HG03175 (cell line): ENCODE measurements at regions not wholly inside any gene's neighbourhood (a gene's known extent, or its start where the extent isn't known, plus 50 kb on each side); places are given as distances from the start of the nearest gene placed in this dataset.

Experiments used
- ATAC-seq: cut with Tn5 transposase; IDR thresholded peaks from one replicate; pipeline ENCODE4 v1.9.1; 2021; ENCODE audit warnings: mild to moderate bottlenecking, moderate library complexity; ENCODE audit not compliant: unreplicated experiment

DNA sequence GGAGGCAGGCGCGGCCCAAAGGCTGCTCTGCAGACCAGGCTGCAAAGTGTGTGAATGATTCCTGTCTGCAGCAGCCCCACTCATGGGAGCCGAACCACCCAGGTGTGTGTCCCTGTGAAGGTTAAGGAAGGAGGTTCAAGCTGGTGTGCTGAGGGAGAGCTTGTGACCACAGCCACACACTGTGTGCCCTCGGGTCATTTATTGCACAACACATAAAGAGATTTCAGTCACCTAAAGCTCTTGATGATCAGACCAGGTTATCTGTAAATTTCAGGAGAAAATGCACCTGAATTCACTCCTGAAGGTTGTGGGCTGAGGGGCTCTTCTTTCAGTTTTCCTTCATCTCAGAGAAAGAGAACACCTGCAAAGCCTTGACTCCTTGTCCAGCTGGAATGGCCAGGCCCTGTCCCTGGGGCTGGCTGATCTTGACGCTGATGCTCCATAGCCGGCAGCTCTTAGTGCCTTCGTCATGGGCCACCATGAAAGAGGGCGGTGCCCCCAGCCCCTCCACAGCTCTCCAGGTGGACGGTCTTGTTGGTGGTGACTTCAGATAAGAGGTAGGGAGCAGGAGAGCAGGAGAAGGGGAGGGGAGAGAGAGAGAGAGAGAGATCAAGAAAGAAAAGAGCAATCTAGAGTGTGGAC is 110.8 kb upstream of the C1QTNF9B start:
- no peak for ATAC-seq

GRCh38 chr13:24008679-24009078 is 111.4 kb upstream of the C1QTNF9B start:
- no peak for ATAC-seq

- no peak for ATAC-seq
These were observed 114.0 kb upstream of the C1QTNF9B start for GRCh38 chr13:24011266-24011665.

GRCh38 chr13:24012648-24013047 is 115.3 kb upstream of the C1QTNF9B start:
- ATAC-seq, result no peak

DNA sequence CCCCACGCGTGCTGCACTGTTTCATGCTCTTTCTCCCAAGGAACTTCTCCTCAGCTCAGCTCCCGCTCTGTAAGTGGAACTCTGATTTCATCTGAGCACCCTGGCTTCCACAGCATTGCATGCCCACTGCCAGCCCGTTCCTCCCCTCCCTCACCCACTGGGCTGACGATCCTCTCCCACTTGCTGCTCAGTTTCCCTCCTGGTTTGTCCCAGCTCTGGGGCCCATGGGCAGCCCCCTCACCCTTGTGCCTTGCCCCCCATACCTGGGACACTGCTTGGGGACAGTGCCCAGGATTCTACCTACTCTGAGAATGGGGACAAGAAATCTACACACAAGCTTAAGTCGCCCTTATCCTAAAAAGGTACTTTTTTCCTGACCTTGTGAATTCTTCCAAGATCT is 115.9 kb upstream of the C1QTNF9B start:
- no peak for ATAC-seq

- ATAC-seq, result no peak
These were observed 118.7 kb upstream of the C1QTNF9B start for GRCh38 chr13:24016046-24016445.

- no peak for ATAC-seq
These were observed 125.3 kb upstream of the C1QTNF9B start for GRCh38 chr13:24022568-24022967.

DNA sequence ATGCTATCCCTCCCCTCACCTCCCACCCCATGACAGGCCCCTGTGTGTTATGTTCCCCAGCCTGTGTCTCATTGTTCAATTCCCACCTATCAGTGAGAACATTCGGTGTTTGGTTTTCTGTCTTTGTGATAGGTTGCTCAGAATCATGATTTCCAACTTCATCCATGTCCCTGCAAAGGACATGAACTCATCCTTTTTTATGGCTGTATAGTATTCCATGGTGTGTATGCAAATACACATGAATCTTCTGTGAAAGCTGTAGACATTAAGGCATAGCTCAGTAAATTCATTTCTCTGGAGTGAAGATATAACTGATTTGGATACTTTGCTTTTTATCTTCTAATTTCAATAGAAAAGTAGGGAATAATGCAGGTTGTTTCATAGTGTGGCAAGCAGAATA is 125.8 kb upstream of the C1QTNF9B start:
- no peak for ATAC-seq

DNA sequence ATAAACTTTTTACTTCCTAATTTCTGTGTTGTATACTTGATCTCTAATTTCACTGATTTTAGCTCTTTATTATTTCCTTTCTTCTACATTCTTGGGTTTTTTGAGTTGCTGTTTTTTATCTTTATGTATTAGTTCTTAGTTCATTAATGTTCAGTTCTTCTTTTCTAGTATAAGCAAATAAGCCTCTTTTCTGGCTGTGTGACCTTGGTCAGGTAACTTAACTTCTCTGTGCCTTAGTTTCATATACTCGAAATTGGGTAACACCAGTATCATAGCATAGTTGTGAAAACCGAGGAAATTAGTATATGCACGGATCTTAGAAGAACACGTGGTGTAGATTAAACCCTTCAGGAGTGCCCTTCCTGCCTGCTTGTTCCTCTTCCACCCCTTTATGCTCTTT is 130.2 kb upstream of the C1QTNF9B start:
- ATAC-seq, result no peak

GRCh38 chr13:24032252-24032651 is 128.3 kb upstream of the SPATA13 start:
- ATAC-seq, result no peak

DNA sequence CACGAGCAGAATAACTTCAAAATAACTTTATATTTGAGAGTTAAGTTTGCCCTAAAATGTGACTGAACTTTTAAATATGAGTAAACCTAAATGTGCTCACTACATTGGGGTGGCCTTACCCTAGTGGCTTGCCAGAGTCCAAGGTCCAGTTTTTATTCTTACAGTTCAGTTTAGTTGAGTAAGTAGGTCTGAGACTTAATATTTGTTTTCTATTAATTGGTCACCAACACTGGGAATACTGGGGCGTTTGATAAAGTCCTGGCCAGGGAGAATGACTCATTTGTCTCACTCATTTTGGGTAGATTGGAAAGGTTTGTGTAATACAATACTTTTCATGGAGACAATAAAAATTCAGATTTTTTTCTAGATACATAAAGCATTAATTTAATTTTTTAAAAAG is 127.8 kb upstream of the SPATA13 start:
- no peak for ATAC-seq

GRCh38 chr13:24033527-24034302 is 126.8 kb upstream of the SPATA13 start:
- no peak for ATAC-seq

- no peak for ATAC-seq
These were observed 125.1 kb upstream of the SPATA13 start for GRCh38 chr13:24035411-24035810.

DNA sequence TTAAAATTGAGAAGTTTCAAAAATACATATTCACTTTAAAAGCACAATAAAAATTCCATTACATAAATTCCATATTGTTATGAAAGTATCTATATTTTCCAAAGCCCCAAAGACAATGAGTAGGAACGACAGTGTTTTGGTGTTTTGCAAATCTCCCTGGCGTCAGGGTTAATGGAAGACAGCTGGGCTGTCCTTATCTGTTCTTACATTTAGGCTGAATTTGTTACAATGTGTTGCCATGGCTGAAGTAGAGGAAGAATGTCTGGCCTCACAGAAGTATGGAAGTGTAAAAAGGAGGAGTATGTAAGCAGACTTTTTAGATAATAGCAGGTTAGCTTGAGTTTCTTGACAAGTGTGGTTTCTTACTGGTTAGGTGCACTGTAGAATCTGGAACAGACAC is 124.4 kb upstream of the SPATA13 start:
- no peak for ATAC-seq

DNA sequence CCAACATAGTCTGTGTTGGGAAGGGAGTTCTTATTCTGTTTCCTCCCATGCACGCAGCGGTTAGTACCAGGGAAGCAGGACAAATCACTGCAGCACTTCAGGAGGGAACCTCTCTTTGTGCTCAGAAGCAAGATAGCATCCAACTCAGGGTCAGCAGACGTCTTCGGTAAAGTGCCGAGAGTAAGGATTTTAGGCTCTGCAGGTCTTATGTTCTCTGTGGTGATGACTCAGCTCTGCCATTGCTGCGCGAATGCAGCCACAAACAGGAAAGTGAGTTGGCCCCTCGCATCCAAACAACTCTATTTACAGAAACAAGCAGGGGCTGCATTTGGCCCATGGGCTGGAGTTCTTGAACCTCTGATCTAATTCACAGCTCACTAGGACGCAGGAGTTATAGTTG is 122.1 kb upstream of the SPATA13 start:
- ATAC-seq, result no peak

DNA sequence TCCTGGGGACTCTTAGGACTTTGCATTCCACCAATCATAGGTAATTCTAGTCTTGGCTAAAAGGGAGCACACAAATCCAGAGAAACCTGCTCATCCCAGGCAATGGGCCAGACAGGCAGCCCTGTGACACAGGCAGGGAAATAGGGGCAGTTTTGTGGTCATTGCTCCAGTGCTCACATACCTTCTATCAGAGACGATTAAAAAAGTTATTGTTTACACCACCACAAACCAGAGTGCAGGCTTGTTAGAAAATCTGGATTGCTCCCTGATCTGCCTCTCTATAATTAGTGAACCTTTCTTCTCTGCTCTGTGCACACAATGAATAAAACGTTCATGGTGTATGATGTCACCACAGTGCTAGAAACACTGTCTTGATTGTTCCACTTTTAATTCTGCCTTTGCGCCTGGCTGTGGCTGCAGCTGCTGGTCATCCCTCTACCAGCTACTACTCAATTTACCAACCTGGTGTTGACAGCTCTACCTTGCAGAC is 121.6 kb upstream of the SPATA13 start:
- ATAC-seq, result no peak

DNA sequence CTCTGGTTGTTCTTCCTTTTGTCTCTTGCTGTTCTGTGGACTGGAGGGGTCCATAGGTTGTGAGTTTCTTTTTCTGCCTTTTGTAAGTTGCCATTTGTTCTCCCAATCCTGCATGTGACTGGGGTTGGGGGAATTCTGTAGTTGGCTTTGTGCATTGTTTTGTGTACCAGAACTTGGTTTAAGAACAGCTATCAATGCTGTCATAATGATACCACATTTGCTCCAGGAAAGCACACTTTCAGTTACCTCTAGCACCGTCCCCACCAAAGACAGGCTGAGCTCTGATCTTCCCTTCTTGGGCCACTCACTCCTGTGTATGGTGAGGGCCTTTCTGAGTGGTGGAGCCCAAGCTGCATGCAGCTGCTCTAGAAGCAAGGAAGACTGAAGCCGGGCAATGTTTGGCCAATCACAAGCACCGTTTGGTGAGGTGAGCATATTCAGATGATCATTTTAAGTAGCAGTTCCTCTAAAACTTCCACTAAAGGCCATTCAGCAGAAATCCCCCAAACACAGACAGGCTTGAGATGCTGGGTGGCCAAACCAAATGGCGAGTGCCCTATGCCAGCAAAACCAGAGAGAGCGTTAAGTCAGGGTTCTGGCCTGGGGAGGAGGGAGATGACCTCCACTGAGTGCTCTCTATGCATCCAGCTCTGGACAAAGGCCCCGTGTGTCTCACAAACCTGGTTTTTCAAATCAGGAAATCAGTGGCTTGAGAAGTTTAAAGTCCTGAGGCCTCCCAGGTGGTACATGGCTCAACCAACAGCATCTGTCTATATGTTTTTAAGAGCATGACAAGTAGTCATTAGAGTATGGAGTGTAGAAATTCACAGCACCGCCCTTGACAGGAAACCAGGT is 120.7 kb upstream of the SPATA13 start:
- no peak for ATAC-seq

DNA sequence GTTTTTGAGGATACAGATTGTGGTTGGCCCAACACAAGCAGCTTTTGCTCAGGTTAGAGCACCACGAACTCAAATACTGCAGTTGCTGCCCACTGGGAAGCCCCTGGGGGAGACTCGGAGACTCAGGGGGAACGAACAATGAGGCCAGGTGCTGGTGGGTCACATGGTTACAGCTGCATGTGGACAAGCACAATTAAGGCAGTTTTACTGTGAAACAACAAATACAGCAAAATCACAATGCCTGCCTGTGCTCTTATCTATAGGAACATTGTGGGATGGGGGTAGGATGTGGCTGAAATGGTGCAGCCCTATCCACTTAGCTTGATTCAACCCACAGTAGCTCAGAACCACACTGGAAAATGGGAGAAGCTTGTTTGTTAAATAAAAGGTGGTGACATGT is 119.7 kb upstream of the SPATA13 start:
- no peak for ATAC-seq

DNA sequence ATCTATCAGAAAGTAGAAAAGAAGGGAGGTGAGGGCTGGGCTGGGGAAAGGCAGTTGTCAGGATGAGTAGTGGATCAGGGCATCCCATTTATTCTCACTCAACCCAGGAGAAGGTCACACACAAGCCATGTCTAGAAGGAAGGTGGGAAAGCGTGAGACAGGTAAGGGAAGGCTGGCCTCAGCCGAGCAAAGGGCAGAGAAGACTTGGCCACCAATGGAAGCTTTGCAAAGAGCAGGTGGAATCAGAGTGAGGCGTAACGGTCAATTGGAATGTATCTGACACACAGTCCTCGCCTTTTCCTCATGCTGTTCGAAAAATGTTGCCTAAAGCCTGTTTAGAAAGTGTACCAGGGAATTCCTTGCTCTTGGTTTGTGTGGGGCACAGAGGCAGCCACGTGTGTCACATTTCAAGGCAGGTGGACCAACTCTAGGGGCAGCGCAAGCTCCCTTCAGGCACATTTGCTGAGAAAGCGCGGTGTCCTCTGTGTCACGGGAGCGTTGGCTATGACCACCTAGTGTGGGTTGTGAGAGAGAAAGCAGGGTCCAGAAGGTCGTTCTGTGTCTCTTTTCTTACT is 118.8 kb upstream of the SPATA13 start:
- no peak for ATAC-seq

- ATAC-seq, result no peak
These were observed 117.6 kb upstream of the SPATA13 start for GRCh38 chr13:24042710-24043440.
